HL-60 (cell line): ENCODE measurements at regions not wholly inside any gene's neighbourhood (a gene's known extent, or its start where the extent isn't known, plus 50 kb on each side); places are given as distances from the start of the nearest gene placed in this dataset.

ENCODE experiments used
- DNase-seq, 2 experiments: peaks; one replicate each; pipeline ENCODE4 v3.0.0-alpha.2; 2010 to 2020; ENCODE audit warnings: low read depth in 1 of 2, low spot score in 1 of 2
- H3K27ac ChIP-seq: fragments of 250-450 bp; sonication (Bioruptor Pico); replicated peaks from 2 replicates; pipeline ENCODE4 v1.5.1; 2020; ENCODE audit warnings: mild to moderate bottlenecking, moderate library complexity
- H3K27me3 ChIP-seq: fragments of 250-450 bp; sonication (Bioruptor Pico); 2 replicates; pipeline ENCODE4 v1.5.1; 2021; ENCODE audit warnings: mild to moderate bottlenecking, moderate library complexity; ENCODE audit not compliant: insufficient read depth, poor library complexity, severe bottlenecking
- H3K4me3 ChIP-seq: replicated peaks from 2 replicates; pipeline ENCODE4 v1.5.1; 2011; ENCODE audit warnings: mild to moderate bottlenecking, control low read depth, low read length; ENCODE audit not compliant: insufficient read depth
- CTCF ChIP-seq: IDR thresholded peaks from one replicate; pipeline ENCODE4 v1.5.1; 2011; ENCODE audit warnings: low read length, control low read depth, inconsistent platforms; ENCODE audit not compliant: insufficient read depth
- GABPA ChIP-seq: IDR thresholded peaks from 2 replicates; pipeline ENCODE4 v1.6.1; 2012; ENCODE audit warnings: low read depth
- POLR2AphosphoS5 ChIP-seq: IDR thresholded peaks from 2 replicates; pipeline ENCODE4 v1.6.1; 2012; ENCODE audit warnings: low read depth
- REST ChIP-seq: IDR thresholded peaks from 2 replicates; pipeline ENCODE4 v1.6.1; 2012; ENCODE audit warnings: low read depth; ENCODE audit not compliant: insufficient replicate concordance
- SPI1 ChIP-seq: IDR thresholded peaks from 2 replicates; pipeline ENCODE4 v1.6.1; 2012; ENCODE audit warnings: low read depth, mild to moderate bottlenecking, borderline replicate concordance

DNA sequence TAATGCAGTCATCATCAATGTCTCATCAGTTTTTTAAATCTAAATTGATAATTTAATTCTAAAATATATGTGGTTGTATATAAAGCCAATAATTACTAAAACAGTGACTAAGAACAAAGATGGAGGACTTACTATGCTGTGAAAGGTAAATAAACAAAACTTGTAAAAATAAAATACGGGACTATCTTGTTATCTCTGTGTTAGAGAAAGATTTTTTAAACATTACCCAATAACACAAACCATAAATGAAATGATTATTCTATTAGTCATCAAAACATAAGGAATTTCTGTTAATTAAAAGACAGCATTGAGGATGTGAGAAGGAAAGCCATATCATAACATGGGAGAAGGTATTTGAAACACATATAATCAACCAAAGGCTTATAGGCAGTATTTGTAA lies 226.2 kb upstream of the SMC2 start:
- no peak overlapping the region for H3K4me3 ChIP-seq
- no peak overlapping the region for H3K27ac ChIP-seq
- no peaks in the 10 kb centered on the region for H3K27me3 ChIP-seq
- no peak for DNase-seq
- TF ChIP-seq REST = no peak
- TF ChIP-seq GABPA = no peak
- TF ChIP-seq CTCF = no peak
- no peak for TF ChIP-seq SPI1
- no peak for TF ChIP-seq POLR2AphosphoS5

DNA sequence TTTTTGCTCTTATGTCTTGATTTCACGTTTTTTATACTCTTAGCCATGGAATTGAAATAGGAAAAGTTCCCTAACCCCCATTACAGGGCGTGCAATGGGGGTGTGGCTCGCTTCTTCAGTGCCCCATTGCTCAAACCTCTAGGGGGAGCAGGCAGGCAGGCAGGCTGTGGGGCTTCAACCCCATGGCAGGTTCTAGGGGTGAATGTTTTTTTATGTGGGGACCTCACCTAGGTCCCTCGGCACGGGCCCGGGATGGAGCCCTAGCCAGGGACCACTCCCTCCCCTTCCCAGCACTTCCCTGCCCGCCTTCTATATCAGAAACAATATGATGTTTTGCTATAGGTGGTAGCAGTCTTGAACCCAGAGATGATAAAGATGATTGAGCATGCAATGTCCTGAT lies 221.3 kb upstream of the SMC2 start:
- TF ChIP-seq SPI1 = no peak
- no peak for TF ChIP-seq GABPA
- TF ChIP-seq CTCF = no peak
- no peak for TF ChIP-seq REST
- TF ChIP-seq POLR2AphosphoS5 = no peak
- H3K27ac ChIP-seq = no peak overlapping the region
- no peak for DNase-seq
- H3K4me3 ChIP-seq = no peak overlapping the region
- no peaks in the 10 kb centered on the region for H3K27me3 ChIP-seq

- Histone ChIP-seq H3K4me3 (no peak overlapping the region), H3K27ac (no peak overlapping the region), H3K27me3 (no peaks in the 10 kb centered on the region)
- no peak for DNase-seq
- no peak for TF ChIP-seq SPI1
- no peak for TF ChIP-seq POLR2AphosphoS5
- no peak for TF ChIP-seq CTCF
- TF ChIP-seq REST = no peak
- TF ChIP-seq GABPA = no peak
These were observed 212.7 kb upstream of the SMC2 start for GRCh38 chr9:103881419-103881818.
